Breast epithelium (tissue), 3 donors: ENCODE measurements at regions not wholly inside any gene's neighbourhood (a gene's known extent, or its start where the extent isn't known, plus 50 kb on each side); places are given as distances from the start of the nearest gene placed in this dataset.
"Not testable (repeated sequence)": the region's sequence is repeated elsewhere in the genome, so short reads cannot be mapped to it uniquely, and the experiment has no call there.

ENCODE experiments used
- CTCF ChIP-seq, 3 donors: fragments of 450-650 bp; IDR thresholded peaks; one replicate each; pipeline ENCODE4 v1.5.1; 2016 to 2017; ENCODE audit warnings: antibody characterized with exemption in 3 of 3, mild to moderate bottlenecking in 3 of 3, moderate library complexity in 3 of 3
- POLR2A ChIP-seq: fragments of 450-650 bp; IDR thresholded peaks from one replicate; pipeline ENCODE4 v1.6.1; 2016; ENCODE audit warnings: antibody characterized with exemption, mild to moderate bottlenecking, moderate library complexity

GRCh38 chr1:161444255-161444654 lies 61.0 kb upstream of the FCGR2A start:
- TF ChIP-seq POLR2A; CTCF (IDR thresholded peaks at IDR 0.05): not testable (repeated sequence)
